HepG2 (cell line): ENCODE measurements at regions not wholly inside any gene's neighbourhood (a gene's known extent, or its start where the extent isn't known, plus 50 kb on each side); places are given as distances from the start of the nearest gene placed in this dataset.

Experiments
- ATF1 ChIP-seq: IDR thresholded peaks from 2 replicates; pipeline ENCODE4 v1.6.1; 2016; ENCODE audit warnings: mild to moderate bottlenecking, control low read depth
- E2F2 ChIP-seq: sonication (generic); formaldehyde crosslinking; IDR thresholded peaks from 2 replicates; pipeline ENCODE4 v1.4.0; 2020; ENCODE audit warnings: missing genetic modification reagents, borderline replicate concordance
- ERF ChIP-seq: IDR thresholded peaks from 2 replicates; pipeline ENCODE4 v1.6.1; 2018; ENCODE audit warnings: missing biosample characterization, missing genetic modification reagents
- IRF2 ChIP-seq: IDR thresholded peaks from 2 replicates; pipeline ENCODE4 v1.6.1; 2018; ENCODE audit warnings: missing genetic modification reagents, missing compliant biosample characterization
- MYPOP ChIP-seq: sonication (generic); formaldehyde crosslinking; IDR thresholded peaks from 2 replicates; pipeline ENCODE4 v1.8.1; 2023; ENCODE audit warnings: mild to moderate bottlenecking, moderate library complexity, missing genetic modification reagents
- RERE ChIP-seq: IDR thresholded peaks from 2 replicates; pipeline ENCODE4 v1.6.1; 2016; ENCODE audit warnings: low read depth, missing genetic modification reagents, missing compliant biosample characterization
- TFE3 ChIP-seq: IDR thresholded peaks from 2 replicates; pipeline ENCODE4 v1.6.1; 2016
- ZBTB37 ChIP-seq: sonication (generic); formaldehyde crosslinking; IDR thresholded peaks from 2 replicates; pipeline ENCODE4 v1.4.0; 2020; ENCODE audit warnings: mild to moderate bottlenecking, missing genetic modification reagents
- ZC3H13 ChIP-seq: sonication (generic); formaldehyde crosslinking; IDR thresholded peaks from 2 replicates; pipeline ENCODE4 v1.8.1; 2023; ENCODE audit warnings: mild to moderate bottlenecking, missing genetic modification reagents, moderate library complexity
- ZNF160 ChIP-seq: sonication (generic); formaldehyde crosslinking; IDR thresholded peaks from 2 replicates; pipeline ENCODE4 v1.8.0; 2022; ENCODE audit warnings: mild to moderate bottlenecking, inconsistent platforms, missing genetic modification reagents
- ZNF20 ChIP-seq: sonication (generic); formaldehyde crosslinking; IDR thresholded peaks from 2 replicates; pipeline ENCODE4 v1.4.0; 2020; ENCODE audit warnings: mild to moderate bottlenecking, moderate library complexity, missing genetic modification reagents
- ZNF225 ChIP-seq: sonication (generic); formaldehyde crosslinking; IDR thresholded peaks from 2 replicates; pipeline ENCODE4 v1.4.0; 2020; ENCODE audit warnings: mild to moderate bottlenecking, missing genetic modification reagents
- ZSCAN12 ChIP-seq: sonication (generic); formaldehyde crosslinking; IDR thresholded peaks from 2 replicates; pipeline ENCODE4 v1.9.0; 2021; ENCODE audit warnings: mild to moderate bottlenecking, missing genetic modification reagents

- TF ChIP-seq MYPOP (CRISPR knock-in tag) (no peak), RERE (CRISPR knock-in tag) (no peak), TFE3 (CRISPR knock-in tag) (peak; percentile 68; the same call in 1 of the 2 replicates), ERF (CRISPR knock-in tag) (peak; percentile 80), ZC3H13 (CRISPR knock-in tag) (0 out of 2 replicates have a peak, but pooled peaks have one; percentile 42), ZNF20 (CRISPR knock-in tag) (no peak), ZSCAN12 (0 out of 2 replicates have a peak, but pooled peaks have one; percentile 69), IRF2 (CRISPR knock-in tag) (peak; percentile 62; the same call in 1 of the 2 replicates), ATF1 (CRISPR knock-in tag) (no peak), ZNF225 (CRISPR knock-in tag) (peak; percentile 68; the same call in 1 of the 2 replicates), ZBTB37 (CRISPR knock-in tag) (0 out of 2 replicates have a peak, but pooled peaks have one; percentile 12), E2F2 (CRISPR knock-in tag) (no peak), ZNF160 (CRISPR knock-in tag) (peak; percentile 72; the same call in 1 of the 2 replicates)
Measured at GRCh38 chr15:53072077-53072476, 281.9 kb upstream of the ONECUT1 start (continued).
